Trophoblast cell (in vitro differentiated cells and primary cell): ENCODE measurements at regions not wholly inside any gene's neighbourhood (a gene's known extent, or its start where the extent isn't known, plus 50 kb on each side); places are given as distances from the start of the nearest gene placed in this dataset.
A peak's percentile ranks its signal among the peaks of the same experiment; 100 is the strongest.

Experiments
- DNase-seq, 2 donors: peaks; one replicate each; pipeline ENCODE4 v3.0.0-alpha.2; 2016
- H2AFZ ChIP-seq: 2 replicates; pipeline ENCODE4 v1.6.1; 2013; ENCODE audit warnings: low read length, moderate library complexity, mild to moderate bottlenecking; ENCODE audit not compliant: insufficient read depth, poor library complexity
- H2AK5ac ChIP-seq: 2 replicates; pipeline ENCODE4 v1.6.1; 2013; ENCODE audit warnings: mild to moderate bottlenecking, low read length
- H2BK120ac ChIP-seq: 2 replicates; pipeline ENCODE4 v1.6.1; 2013; ENCODE audit warnings: low read length, mild to moderate bottlenecking, moderate library complexity; ENCODE audit not compliant: insufficient read depth, poor library complexity
- H2BK12ac ChIP-seq: 2 replicates; pipeline ENCODE4 v1.6.1; 2013; ENCODE audit warnings: mild to moderate bottlenecking, low read length, moderate library complexity
- H2BK5ac ChIP-seq: 2 replicates; pipeline ENCODE4 v1.6.1; 2013; ENCODE audit warnings: low read length, low read depth, moderate library complexity, mild to moderate bottlenecking; ENCODE audit not compliant: poor library complexity
- H3K14ac ChIP-seq: 2 replicates; pipeline ENCODE4 v1.6.1; 2013; ENCODE audit warnings: mild to moderate bottlenecking, low read length
- H3K18ac ChIP-seq: 2 replicates; pipeline ENCODE4 v1.6.1; 2013; ENCODE audit warnings: mild to moderate bottlenecking, low read length
- H3K23ac ChIP-seq: 2 replicates; pipeline ENCODE4 v1.6.1; 2013; ENCODE audit warnings: low read length
- H3K27ac ChIP-seq: 2 replicates; pipeline ENCODE4 v1.5.1; 2013; ENCODE audit warnings: low read depth, mild to moderate bottlenecking, inconsistent platforms, low read length, moderate library complexity
- H3K27me3 ChIP-seq: 2 replicates; pipeline ENCODE4 v1.6.1; 2013; ENCODE audit warnings: inconsistent platforms, mild to moderate bottlenecking, low read length, moderate library complexity; ENCODE audit not compliant: insufficient read depth
- H3K36me3 ChIP-seq, 2 experiments: 1 replicate in 1 of 2; 2 replicates in 1 of 2; pipeline ENCODE4 v1.6.1; 2013; ENCODE audit warnings: low read length in 2 of 2, mild to moderate bottlenecking in 2 of 2, moderate library complexity in 1 of 2; ENCODE audit not compliant: insufficient read depth in 2 of 2, control insufficient read depth in 1 of 2
- H3K4ac ChIP-seq: 2 replicates; pipeline ENCODE4 v1.6.1; 2013; ENCODE audit warnings: low read depth, mild to moderate bottlenecking, low read length, moderate library complexity
- H3K4me1 ChIP-seq, 2 experiments: 1 replicate in 1 of 2; 2 replicates in 1 of 2; pipeline ENCODE4 v1.6.1; 2013; ENCODE audit warnings: low read length in 2 of 2, mild to moderate bottlenecking in 2 of 2, moderate library complexity in 1 of 2; ENCODE audit not compliant: insufficient read depth in 2 of 2, control insufficient read depth in 1 of 2
- H3K4me2 ChIP-seq: 2 replicates; pipeline ENCODE4 v1.6.1; 2013; ENCODE audit warnings: inconsistent platforms, mild to moderate bottlenecking, low read length, moderate library complexity
- H3K4me3 ChIP-seq: 2 replicates; pipeline ENCODE4 v1.5.1; 2013; ENCODE audit warnings: mild to moderate bottlenecking, low read depth, low read length, inconsistent platforms
- H3K79me1 ChIP-seq: one replicate; pipeline ENCODE4 v1.6.1; 2013; ENCODE audit warnings: low read length
- H3K79me2 ChIP-seq: 2 replicates; pipeline ENCODE4 v1.6.1; 2013; ENCODE audit warnings: low read length, mild to moderate bottlenecking; ENCODE audit not compliant: control insufficient read depth, insufficient read depth, poor library complexity
- H3K9ac ChIP-seq: 2 replicates; pipeline ENCODE4 v1.6.1; 2013; ENCODE audit warnings: mild to moderate bottlenecking, low read length
- H3K9me3 ChIP-seq: 2 replicates; pipeline ENCODE4 v1.6.1; 2013; ENCODE audit warnings: low read depth, mild to moderate bottlenecking, control low read depth, inconsistent platforms, low read length; ENCODE audit not compliant: insufficient read depth
- H4K12ac ChIP-seq: 2 replicates; pipeline ENCODE4 v1.6.1; 2013; ENCODE audit warnings: low read depth, mild to moderate bottlenecking, low read length, moderate library complexity
- H4K8ac ChIP-seq: 2 replicates; pipeline ENCODE4 v1.6.1; 2013; ENCODE audit warnings: low read depth, mild to moderate bottlenecking, low read length, moderate library complexity
- H4K91ac ChIP-seq: one replicate; pipeline ENCODE4 v1.6.1; 2013; ENCODE audit warnings: low read depth, mild to moderate bottlenecking, low read length, moderate library complexity
- WGBS: extraction: QIAGEN DNeasy Blood & Tissue Kit; methylation state at CpG from one replicate; pipeline ENCODE4 v1.1.7; 2013; ENCODE audit warnings: missing lambda C conversion rate; ENCODE audit not compliant: insufficient read length, insufficient coverage; ENCODE audit errors: extremely low coverage; 5-methylcytosine and 5-hydroxymethylcytosine counted together

DNA sequence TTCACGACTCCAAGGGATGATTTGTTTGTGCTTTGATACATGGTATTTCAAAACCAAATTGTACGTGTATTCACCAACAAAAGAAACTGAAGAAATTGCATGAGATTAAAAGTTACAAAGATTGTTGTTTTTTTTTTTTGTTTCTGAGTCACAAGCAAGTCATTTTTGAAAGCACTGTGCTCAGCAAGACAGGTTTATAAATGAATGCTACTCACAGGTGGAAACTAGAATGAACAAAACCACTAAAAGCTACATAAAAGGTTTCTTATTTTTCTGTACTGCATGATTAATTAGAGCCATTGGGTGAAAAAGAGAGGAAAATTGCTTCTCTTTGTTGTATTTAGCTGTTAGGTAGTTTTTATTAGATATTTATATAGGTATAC, 90.2 kb upstream of the RIPOR2 start:
- Histone ChIP-seq H3K4me2 (no peak overlapping the region), H3K79me1 (no peaks in the 10 kb centered on the region), H2BK12ac (no peak overlapping the region), H3K9me3 (no peaks in the 10 kb centered on the region), H4K91ac (no peak overlapping the region), H3K79me2 (no peaks in the 10 kb centered on the region), H3K4ac (no peak overlapping the region), H2BK120ac (no peak overlapping the region), H3K4me1 (peaks cover 0 to 8% of the 10 kb centered on the region in 2 experiments), H4K12ac (no peak overlapping the region), H4K8ac (no peak overlapping the region), H3K36me3 (no peaks in the 10 kb centered on the region), H3K27ac (no peak overlapping the region), H3K18ac (no peak overlapping the region), H3K23ac (no peak overlapping the region), H2AK5ac (no peak overlapping the region), H3K4me3 (no peak overlapping the region), H3K27me3 (no peaks in the 10 kb centered on the region), H3K9ac (no peak overlapping the region), H2AFZ (no peak overlapping the region), H3K14ac (no peak overlapping the region), H2BK5ac (no peak overlapping the region)
- DNase-seq, result no peak
- no CpG with 5 or more reads among the region's 2 CpGs for WGBS

GRCh38 chr6:25026723-25027122, 91.0 kb upstream of the RIPOR2 start:
- Histone ChIP-seq H3K27ac (no peak overlapping the region), H3K4me1 (peaks cover 0 to 8% of the 10 kb centered on the region in 2 experiments), H3K9me3 (no peaks in the 10 kb centered on the region), H4K91ac (peak overlapping the region; percentile 27), H3K4me2 (no peak overlapping the region), H2AK5ac (no peak overlapping the region), H3K9ac (no peak overlapping the region), H2BK120ac (no peak overlapping the region), H4K12ac (no peak overlapping the region), H3K18ac (no peak overlapping the region), H3K79me2 (no peaks in the 10 kb centered on the region), H3K23ac (no peak overlapping the region), H2AFZ (no peak overlapping the region), H3K79me1 (no peaks in the 10 kb centered on the region), H3K27me3 (no peaks in the 10 kb centered on the region), H3K4ac (no peak overlapping the region), H3K4me3 (no peak overlapping the region), H2BK5ac (no peak overlapping the region), H2BK12ac (peak overlapping the region; percentile 40), H3K36me3 (no peaks in the 10 kb centered on the region), H3K14ac (no peak overlapping the region), H4K8ac (no peak overlapping the region)
- no peak for DNase-seq
- no CpG with 5 or more reads among the region's 2 CpGs for WGBS

DNA sequence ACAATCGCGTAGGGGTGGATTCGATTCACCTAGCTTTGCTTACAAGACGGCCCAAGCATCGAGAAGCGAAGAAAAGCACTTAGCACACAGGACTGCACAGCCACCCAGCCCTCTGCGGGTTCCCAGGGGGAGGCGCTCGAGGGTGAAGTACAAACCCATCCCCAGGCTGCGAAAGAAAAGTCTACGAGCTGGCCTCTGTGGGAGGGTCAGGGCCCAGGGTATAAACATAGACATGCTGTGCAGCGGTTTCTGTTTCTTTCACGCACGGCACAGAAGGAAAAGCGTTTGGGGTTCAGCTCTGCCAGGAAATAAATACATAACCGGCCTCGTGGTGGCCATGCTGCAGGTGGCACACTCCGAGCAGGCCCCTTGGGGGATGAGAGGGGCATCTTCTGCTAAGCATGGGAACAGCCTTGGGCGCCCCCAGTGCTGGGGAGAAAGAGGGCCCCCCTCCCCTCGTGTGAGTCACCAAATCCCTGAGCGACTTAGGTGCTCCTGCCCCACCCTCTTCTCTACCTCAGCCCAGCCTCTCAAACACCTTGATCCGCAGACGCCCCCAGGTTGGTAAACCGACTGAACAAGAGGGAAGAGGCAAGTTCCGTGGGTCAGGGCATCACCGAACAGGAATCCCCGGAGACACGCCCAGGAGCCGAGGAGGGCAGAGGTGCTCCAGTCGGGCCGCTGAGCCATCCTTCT, 91.6 kb upstream of the RIPOR2 start:
- Histone ChIP-seq H3K9me3 (no peaks in the 10 kb centered on the region), H2AFZ (no peak overlapping the region), H3K4me3 (no peak overlapping the region), H3K79me2 (no peaks in the 10 kb centered on the region), H2BK12ac (no peak overlapping the region), H4K91ac (no peak overlapping the region), H3K4me1 (peaks cover 0 to 8% of the 10 kb centered on the region in 2 experiments), H4K8ac (no peak overlapping the region), H3K27ac (no peak overlapping the region), H3K4me2 (no peak overlapping the region), H3K79me1 (no peaks in the 10 kb centered on the region), H3K9ac (no peak overlapping the region), H3K4ac (no peak overlapping the region), H3K23ac (no peak overlapping the region), H3K27me3 (no peaks in the 10 kb centered on the region), H3K18ac (no peak overlapping the region), H2AK5ac (no peak overlapping the region), H3K36me3 (no peaks in the 10 kb centered on the region), H4K12ac (no peak overlapping the region), H2BK120ac (no peak overlapping the region), H2BK5ac (no peak overlapping the region), H3K14ac (no peak overlapping the region)
- WGBS, result no CpG with 5 or more reads among the region's 31 CpGs
- peak in 1 of 2 donors; percentile 59 for DNase-seq

DNA sequence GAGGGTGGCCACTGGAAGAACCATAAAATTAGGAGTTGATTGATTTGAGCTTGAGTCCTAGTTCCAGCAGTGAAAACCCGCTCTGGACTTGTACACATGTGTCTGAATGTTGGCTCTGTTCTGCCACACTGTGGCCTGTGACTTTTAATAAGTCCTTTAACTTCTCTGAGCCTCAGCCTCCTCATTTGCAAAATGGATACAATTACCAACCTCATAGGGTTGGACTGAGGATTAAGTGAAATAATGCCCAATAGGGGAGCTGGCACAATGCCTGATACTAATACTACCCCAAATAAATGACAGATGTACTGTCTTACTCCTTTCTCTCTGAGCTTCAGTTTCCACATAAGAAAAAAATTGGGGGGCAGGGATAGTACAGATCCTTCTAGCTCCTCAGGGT, 92.6 kb upstream of the RIPOR2 start:
- no peak overlapping the region for H3K23ac ChIP-seq
- H2AFZ ChIP-seq, result no peak overlapping the region
- no peak overlapping the region for H4K8ac ChIP-seq
- H3K4me3 ChIP-seq, result no peak overlapping the region
- no peak overlapping the region for H3K4ac ChIP-seq
- H3K79me1 ChIP-seq, result no peaks in the 10 kb centered on the region
- H2BK120ac ChIP-seq, result no peak overlapping the region
- no peak for DNase-seq
- no peaks in the 10 kb centered on the region for H3K36me3 ChIP-seq
- H2BK5ac ChIP-seq, result no peak overlapping the region
- H3K18ac ChIP-seq, result no peak overlapping the region
- no peak overlapping the region for H2AK5ac ChIP-seq
- no peak overlapping the region for H4K12ac ChIP-seq
- no peaks in the 10 kb centered on the region for H3K9me3 ChIP-seq
- no peaks in the 10 kb centered on the region for H3K79me2 ChIP-seq
- peaks cover 0 to 8% of the 10 kb centered on the region in 2 experiments for H3K4me1 ChIP-seq
- H3K27ac ChIP-seq, result no peak overlapping the region
- H2BK12ac ChIP-seq, result no peak overlapping the region
- H4K91ac ChIP-seq, result no peak overlapping the region
- no peaks in the 10 kb centered on the region for H3K27me3 ChIP-seq
- H3K9ac ChIP-seq, result no peak overlapping the region
- no CpG with 5 or more reads among the region's 1 CpG for WGBS
- no peak overlapping the region for H3K14ac ChIP-seq
- no peak overlapping the region for H3K4me2 ChIP-seq
